DMS79 (cell line): ENCODE measurements at regions not wholly inside any gene's neighbourhood (a gene's known extent, or its start where the extent isn't known, plus 50 kb on each side); places are given as distances from the start of the nearest gene placed in this dataset.

ENCODE experiments used
- DNase-seq: peaks from one replicate; lab custom pipeline; 2025; lab: John Stamatoyannopoulos, UW

GRCh38 chr7:94054130-94054529 is 50.0 kb upstream of the BET1 start:
- no peak for DNase-seq

GRCh38 chr7:94055963-94056362 is 51.8 kb upstream of the BET1 start:
- DNase-seq: no peak

DNA sequence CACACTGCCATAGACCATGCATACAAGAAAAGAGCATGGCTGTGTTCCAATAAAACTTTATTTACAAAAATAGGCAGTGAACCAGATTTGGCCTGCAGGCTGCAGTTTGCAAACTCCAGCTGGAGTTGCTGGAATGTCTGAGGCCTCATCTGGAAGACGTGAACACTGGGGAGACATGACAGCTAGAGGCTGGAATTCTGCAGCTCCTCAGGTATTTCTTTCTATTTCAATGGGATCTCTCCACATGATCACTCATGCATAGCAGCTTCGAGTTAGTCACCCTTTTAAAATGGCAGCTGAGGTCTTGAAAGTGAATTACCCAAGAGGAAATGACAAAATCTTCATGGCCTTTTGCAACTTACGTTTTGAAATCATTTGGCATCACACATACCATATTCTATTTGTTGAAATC is 52.6 kb upstream of the BET1 start:
- DNase-seq: no peak

DNA sequence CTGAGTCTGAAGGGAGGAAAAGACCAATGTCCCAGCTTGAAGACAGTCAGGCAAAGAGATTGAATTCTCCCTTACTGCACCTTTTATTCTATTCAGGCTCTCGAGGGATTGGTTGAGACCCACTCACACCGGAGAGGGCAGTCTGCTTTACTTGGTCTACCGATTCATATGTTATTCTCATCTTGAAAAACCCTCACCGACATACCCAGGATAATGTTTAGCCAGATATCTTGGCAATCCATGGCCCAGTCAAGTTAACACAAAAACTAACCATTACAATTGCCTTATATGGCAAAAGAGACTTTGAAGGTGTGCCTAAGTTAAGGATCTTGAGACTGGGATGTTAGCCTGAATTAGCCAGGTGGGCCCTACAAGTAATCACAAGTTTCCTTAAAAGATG is 53.8 kb upstream of the BET1 start:
- no peak for DNase-seq

DNA sequence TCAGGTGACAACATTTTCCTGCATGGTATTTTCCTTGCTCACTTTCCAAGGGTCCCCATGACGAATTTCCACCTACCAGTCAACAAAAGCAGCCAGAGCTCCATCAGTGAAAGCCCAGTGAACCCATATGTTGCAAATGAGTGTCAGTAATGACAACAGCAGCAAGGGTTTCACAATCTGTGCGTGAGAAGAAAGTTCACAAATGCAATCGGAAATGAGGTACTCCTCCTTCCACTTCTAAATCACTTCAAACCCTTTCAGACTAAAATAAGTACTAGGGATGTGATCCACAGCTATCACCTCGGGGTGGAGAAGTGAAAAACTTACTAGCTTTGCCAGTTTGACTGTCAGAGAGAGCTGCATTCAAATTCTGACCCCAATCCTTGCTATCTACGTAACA is 55.6 kb upstream of the BET1 start:
- DNase-seq: no peak

DNA sequence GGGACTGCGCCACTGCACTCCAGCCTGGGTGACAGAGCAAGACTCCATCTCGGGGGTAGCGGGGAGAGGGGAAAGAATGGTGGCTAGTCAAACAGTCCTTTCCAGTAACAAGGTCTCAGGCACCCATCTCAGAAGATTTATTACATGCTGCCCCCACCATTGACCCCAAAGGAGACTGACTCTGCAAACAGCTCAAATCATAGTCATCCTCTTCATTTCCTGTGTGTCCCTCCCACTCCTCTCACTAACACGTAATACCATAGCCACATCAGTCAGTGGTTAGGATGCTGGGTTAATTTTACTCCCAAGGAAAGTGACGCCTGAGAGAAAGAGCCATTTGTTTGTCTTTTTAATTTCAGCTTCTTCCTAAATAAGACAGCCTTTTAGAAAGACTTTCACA is 56.6 kb upstream of the BET1 start:
- no peak for DNase-seq

GRCh38 chr7:94061326-94061725 is 57.2 kb upstream of the BET1 start:
- no peak for DNase-seq

DNA sequence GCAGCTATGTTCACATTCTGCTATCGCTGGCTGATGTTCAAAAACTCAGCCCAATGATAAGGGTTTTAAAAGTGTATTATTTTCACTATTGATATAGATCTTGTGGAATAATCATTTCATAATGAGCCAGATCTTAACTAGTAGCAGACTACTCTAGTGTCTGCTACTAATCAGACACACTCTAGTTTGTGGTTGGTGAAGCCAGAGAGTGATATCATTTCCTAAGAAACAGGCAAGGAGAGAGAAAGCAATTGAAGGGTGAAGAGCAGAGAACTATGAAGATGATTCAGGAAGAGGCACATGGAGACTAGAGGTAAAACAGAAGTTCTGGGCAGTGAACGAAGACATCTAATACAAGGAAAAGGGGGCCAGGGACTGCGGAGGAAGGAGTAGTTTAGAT is 58.2 kb upstream of the BET1 start:
- DNase-seq: no peak

DNA sequence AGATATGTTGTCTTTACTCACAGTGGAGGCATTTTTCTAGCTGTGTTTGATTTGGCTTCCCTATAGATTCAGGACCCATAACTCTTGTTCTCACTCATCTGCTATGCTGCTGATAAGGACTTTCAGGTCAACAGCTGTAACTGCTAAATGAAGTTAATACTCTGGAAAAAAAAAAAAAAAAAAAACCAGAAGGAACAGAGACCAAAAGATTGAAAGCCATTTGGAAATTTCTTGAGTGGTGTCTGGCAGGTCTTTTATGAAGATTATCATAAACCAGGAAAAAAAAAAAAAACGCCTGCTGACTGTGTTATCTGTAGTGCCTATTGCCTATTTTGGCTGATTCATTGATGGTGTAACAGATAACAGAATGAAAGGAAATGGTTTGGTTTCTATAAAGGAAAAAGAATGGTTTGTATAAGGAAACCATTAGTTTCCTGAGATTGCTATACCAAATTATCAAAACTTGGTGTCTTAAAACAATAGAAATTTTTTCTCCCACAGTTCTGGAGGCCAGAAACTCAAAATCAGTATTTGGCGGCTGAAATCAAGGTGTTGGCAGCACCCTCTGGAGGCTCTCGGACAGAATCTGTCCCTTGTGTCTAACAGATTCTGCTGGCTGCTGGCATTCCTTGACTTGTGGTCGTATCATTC is 60.5 kb upstream of the BET1 start:
- DNase-seq: no peak

- DNase-seq: no peak
These were observed 62.9 kb upstream of the BET1 start for GRCh38 chr7:94067047-94067446.

- DNase-seq: no peak
These were observed 63.4 kb upstream of the BET1 start for GRCh38 chr7:94067506-94067905.

DNA sequence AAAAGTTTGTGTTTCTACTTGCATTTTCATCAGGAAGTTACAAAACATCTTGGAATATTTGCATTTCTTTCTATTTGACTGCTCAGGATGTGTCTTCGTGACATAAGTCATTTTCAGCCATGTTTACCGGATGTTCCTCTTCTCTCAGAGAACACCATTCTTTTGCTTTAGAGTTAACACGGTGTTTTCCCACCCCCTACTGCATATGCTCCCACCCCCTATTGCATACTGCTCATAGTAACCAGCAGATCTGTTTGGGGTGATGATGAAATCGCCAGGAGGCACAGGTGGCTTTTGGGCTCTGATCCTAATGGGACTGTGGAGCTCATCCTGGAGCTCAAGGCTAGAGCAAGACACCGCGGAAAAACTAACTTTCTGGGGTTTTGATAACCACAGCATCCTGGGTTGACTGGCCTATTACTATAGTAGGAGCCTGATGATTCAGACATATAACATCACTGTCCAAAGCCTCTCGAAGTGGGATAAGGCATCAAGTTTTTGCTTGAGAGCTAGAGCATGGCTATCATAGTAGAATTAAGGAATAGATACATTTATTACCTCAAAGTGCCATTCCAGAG is 65.1 kb upstream of the BET1 start:
- DNase-seq: no peak

GRCh38 chr7:94080551-94080950 is 76.4 kb upstream of the BET1 start:
- DNase-seq: no peak

DNA sequence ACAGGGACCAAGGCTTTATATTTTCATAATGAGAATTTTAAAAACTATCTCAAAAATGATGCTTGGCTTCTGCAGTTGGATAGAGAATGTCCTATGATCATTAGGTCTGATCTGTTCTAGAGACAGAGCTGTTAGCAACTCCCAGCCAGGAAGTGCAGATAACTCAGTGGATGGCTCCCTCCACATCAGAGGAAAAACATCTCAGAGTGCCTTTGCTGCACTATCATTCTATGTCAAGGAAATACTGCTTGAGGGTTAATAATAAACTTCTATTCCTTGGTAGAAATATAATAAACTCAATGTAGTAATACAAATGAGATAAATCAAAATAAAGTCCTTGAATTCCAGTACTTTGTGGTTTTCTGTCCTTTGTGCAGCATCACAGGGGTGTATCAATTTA is 78.0 kb upstream of the BET1 start:
- DNase-seq: no peak

GRCh38 chr7:94087664-94088352 is 83.7 kb upstream of the BET1 start:
- peak; percentile 36 for DNase-seq

- DNase-seq: no peak
These were observed 84.4 kb upstream of the BET1 start for GRCh38 chr7:94088560-94088959.

GRCh38 chr7:94089806-94090205 is 85.7 kb upstream of the BET1 start:
- no peak for DNase-seq

- no peak for DNase-seq
These were observed 88.8 kb upstream of the BET1 start for GRCh38 chr7:94092980-94093379.

- no peak for DNase-seq
These were observed 90.1 kb upstream of the BET1 start for GRCh38 chr7:94094298-94094697.

- no peak for DNase-seq
These were observed 91.3 kb upstream of the BET1 start for GRCh38 chr7:94095316-94096009.

- no peak for DNase-seq
These were observed 95.5 kb upstream of the BET1 start for GRCh38 chr7:94099679-94100078.

DNA sequence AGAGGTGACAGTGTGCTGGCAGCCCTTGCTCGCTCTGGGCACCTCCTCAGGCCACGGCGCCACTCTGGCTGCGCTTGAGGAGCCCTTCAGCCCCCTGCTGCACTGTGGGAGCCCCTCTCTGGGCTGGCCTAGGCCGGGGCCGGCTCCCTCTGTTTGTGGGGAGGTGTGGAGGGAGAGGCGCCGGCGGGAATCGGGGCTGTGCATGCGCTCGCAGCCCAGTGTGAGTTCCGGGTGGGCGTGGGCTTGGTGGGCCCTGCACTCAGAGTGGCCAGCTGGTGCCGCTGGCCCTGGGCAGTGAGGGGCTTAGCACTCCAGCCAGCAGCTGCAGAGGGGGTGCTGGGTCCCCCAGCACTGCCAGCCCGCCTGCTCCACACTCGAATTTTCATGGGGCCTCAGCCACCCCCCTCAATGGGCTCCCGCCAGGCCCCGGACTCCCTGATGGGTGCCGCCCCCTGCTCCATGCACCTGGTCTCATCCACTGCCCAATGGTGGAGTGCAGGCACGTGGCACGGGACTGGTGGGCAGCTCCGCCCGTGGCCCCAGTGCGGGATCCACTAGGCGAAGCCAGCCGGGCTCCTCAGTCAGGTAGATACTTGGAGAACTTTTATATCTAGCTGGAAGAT is 96.7 kb upstream of the BET1 start:
- DNase-seq: no peak

DNA sequence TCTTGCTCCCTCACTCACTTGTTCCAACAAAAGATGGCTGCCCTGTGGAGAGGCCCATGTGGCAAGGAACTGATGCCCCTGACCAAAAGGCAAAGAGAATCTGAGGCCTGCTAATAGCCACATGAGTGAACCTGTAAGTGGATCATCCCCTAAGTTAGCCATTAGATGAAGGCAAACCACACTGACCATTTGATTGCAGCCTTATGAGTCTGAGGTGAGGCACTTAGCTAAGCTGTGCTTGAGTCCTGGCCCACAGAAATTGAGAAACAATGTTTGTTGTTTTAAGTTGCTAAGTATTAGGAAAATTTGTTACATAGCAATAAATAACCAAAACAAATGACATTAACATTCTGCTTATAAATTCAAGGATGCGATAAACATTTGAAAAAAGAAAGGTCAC is 100.1 kb upstream of the BET1 start:
- no peak for DNase-seq
